GM12874 (cell line): ENCODE measurements at regions not wholly inside any gene's neighbourhood (a gene's known extent, or its start where the extent isn't known, plus 50 kb on each side); places are given as distances from the start of the nearest gene placed in this dataset.

Source experiments
- CTCF ChIP-seq: IDR thresholded peaks from 2 replicates; pipeline ENCODE4 v1.5.1; 2011; ENCODE audit warnings: low read depth, mild to moderate bottlenecking, control low read depth, low read length, moderate library complexity; ENCODE audit not compliant: insufficient read depth

GRCh38 chr9:11204521-11204920 lies 591.7 kb upstream of the PTPRD start:
- no peak for TF ChIP-seq CTCF

- no peak for TF ChIP-seq CTCF
These were observed 594.1 kb upstream of the PTPRD start for GRCh38 chr9:11206925-11207324.

GRCh38 chr9:11233696-11234095 lies 620.9 kb upstream of the PTPRD start:
- no peak for TF ChIP-seq CTCF

DNA sequence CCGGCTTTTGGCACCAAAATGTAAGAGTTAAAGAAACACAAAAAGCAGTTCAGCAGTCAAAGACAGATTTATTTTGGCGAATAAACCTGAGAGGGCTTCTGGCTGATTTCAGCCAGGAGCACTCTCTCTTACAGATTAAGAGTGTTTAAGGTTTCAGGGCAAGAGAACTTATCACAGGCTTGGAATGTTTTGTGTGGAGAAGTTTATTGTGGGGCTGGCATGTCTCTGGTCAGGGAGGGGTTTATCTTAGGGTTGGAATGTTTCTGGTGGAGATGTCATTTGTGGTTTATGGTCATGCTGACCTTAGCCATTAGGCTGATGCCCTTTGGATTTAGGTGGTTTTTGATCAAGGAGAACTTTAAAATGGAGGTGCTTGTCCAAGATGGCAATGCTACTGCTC lies 622.3 kb upstream of the PTPRD start:
- no peak for TF ChIP-seq CTCF

GRCh38 chr9:11241779-11242178 lies 629.0 kb upstream of the PTPRD start:
- no peak for TF ChIP-seq CTCF

DNA sequence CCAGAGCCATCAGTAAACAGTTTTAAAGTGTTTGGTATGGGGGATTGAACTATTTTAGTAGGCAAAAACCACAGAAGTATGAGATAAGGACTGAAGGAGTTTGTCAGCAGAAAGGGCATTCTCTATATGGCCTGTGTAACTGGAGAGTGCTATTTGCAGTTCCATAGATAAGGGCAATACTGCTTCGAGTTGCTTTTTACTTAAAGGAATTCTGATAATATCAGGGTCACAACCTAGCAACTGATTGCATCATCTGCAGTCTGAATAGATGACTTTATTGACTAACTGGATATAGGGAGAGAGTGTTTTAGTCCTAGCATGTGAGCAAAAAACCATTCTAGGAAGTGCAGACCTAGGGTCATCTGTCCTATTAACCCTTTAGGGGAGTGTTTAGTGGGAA lies 645.2 kb upstream of the PTPRD start:
- TF ChIP-seq CTCF, result no peak

- no peak for TF ChIP-seq CTCF
These were observed 656.2 kb upstream of the PTPRD start for GRCh38 chr9:11269036-11269435.
